GM23338 (cell line): ENCODE measurements at regions not wholly inside any gene's neighbourhood (a gene's known extent, or its start where the extent isn't known, plus 50 kb on each side); places are given as distances from the start of the nearest gene placed in this dataset.

Source experiments
- ATAC-seq: fragments of 200-7000 bp; cut with Tn5 transposase; 3 replicates; pipeline ENCODE4 v1.9.1; 2020
- DNase-seq: peaks from one replicate; pipeline ENCODE4 v3.0.0-alpha.2; 2015; ENCODE audit warnings: low spot score
- H2AFZ ChIP-seq: fragments of 200-600 bp; sonication (generic); 2 replicates; pipeline ENCODE4 v1.8.0; 2016; ENCODE audit warnings: antibody characterized with exemption, mild to moderate bottlenecking, moderate library complexity
- H3F3A ChIP-seq: fragments of 200-600 bp; sonication (generic); replicated peaks from 2 replicates; pipeline ENCODE4 v1.8.0; 2017; ENCODE audit warnings: antibody characterized with exemption, mixed run types, low read depth
- H3K27ac ChIP-seq: fragments of 200-600 bp; sonication (generic); 2 replicates; pipeline ENCODE4 v1.6.1; 2016; ENCODE audit warnings: low read depth
- H3K27me3 ChIP-seq: fragments of 200-600 bp; sonication (generic); 2 replicates; pipeline ENCODE4 v1.8.0; 2016; ENCODE audit warnings: mild to moderate bottlenecking, mixed run types, moderate library complexity; ENCODE audit not compliant: insufficient read depth
- H3K36me3 ChIP-seq: fragments of 200-600 bp; sonication (generic); 2 replicates; pipeline ENCODE4 v1.8.0; 2016; ENCODE audit warnings: mild to moderate bottlenecking; ENCODE audit not compliant: insufficient read depth
- H3K4me1 ChIP-seq: fragments of 200-600 bp; sonication (generic); 2 replicates; pipeline ENCODE4 v1.8.0; 2016; ENCODE audit warnings: mild to moderate bottlenecking, moderate library complexity; ENCODE audit not compliant: insufficient read depth
- H3K4me2 ChIP-seq: fragments of 200-600 bp; sonication (generic); 2 replicates; pipeline ENCODE4 v1.7.1; 2017; ENCODE audit warnings: mixed run types
- H3K4me3 ChIP-seq: fragments of 200-600 bp; sonication (generic); 2 replicates; pipeline ENCODE4 v1.6.1; 2016; ENCODE audit warnings: mixed run types
- H3K79me2 ChIP-seq: fragments of 200-600 bp; sonication (generic); replicated peaks from 2 replicates; pipeline ENCODE4 v1.8.0; 2017; ENCODE audit warnings: mild to moderate bottlenecking; ENCODE audit not compliant: insufficient read depth
- H3K9me2 ChIP-seq: fragments of 200-600 bp; sonication (generic); 2 replicates; pipeline ENCODE4 v1.8.0; 2017; ENCODE audit not compliant: insufficient read depth
- H4K20me1 ChIP-seq: fragments of 200-600 bp; sonication (generic); replicated peaks from 2 replicates; pipeline ENCODE4 v1.8.0; 2017; ENCODE audit warnings: mild to moderate bottlenecking; ENCODE audit not compliant: insufficient read depth
- H3K27ac Mint-ChIP-seq: 2 replicates; pipeline ENCODE4 v1.8.0; 2020; ENCODE audit warnings: inconsistent platforms, mild to moderate bottlenecking, moderate library complexity, mixed read lengths
- H3K27me3 Mint-ChIP-seq: 3 replicates; pipeline ENCODE4 v1.8.0; 2022; ENCODE audit warnings: low read depth, mild to moderate bottlenecking, moderate library complexity, mixed read lengths, inconsistent platforms; ENCODE audit not compliant: insufficient read depth, poor library complexity
- H3K36me3 Mint-ChIP-seq: 3 replicates; pipeline ENCODE4 v1.8.0; 2021; ENCODE audit warnings: low read depth, mild to moderate bottlenecking, inconsistent platforms, moderate library complexity, mixed read lengths
- H3K4me1 Mint-ChIP-seq: 3 replicates; pipeline ENCODE4 v1.8.0; 2020; ENCODE audit warnings: mild to moderate bottlenecking, inconsistent platforms, mixed read lengths
- H3K4me3 Mint-ChIP-seq: 3 replicates; pipeline ENCODE4 v1.8.0; 2021; ENCODE audit warnings: moderate library complexity, mild to moderate bottlenecking, inconsistent platforms, mixed read lengths
- H3K9me3 Mint-ChIP-seq: 3 replicates; pipeline ENCODE4 v1.8.0; 2020; ENCODE audit warnings: moderate library complexity, mild to moderate bottlenecking, inconsistent platforms, mixed read lengths
- CREB1 ChIP-seq: fragments of 250-450 bp; sonication (Bioruptor Pico); IDR thresholded peaks from 2 replicates; pipeline ENCODE4 v1.5.0; 2020; ENCODE audit warnings: low read depth, mild to moderate bottlenecking, moderate library complexity
- CTCF ChIP-seq, 2 experiments: fragments of 200-600 bp in 1 of 2; sonication (generic) in 1 of 2; conservative IDR thresholded peaks; 2 replicates each; pipeline versions ENCODE4 v1.5.1 to v1.6.1; 2016 to 2017; ENCODE audit warnings: antibody characterized with exemption in 2 of 2, low read depth in 2 of 2, mild to moderate bottlenecking in 2 of 2, moderate library complexity in 1 of 2
- ETS1 ChIP-seq: IDR thresholded peaks from 2 replicates; pipeline ENCODE4 v1.6.1; 2016; ENCODE audit warnings: antibody characterized with exemption
- EZH2 ChIP-seq: fragments of 200-600 bp; sonication (generic); IDR thresholded peaks from one replicate; pipeline ENCODE4 v1.8.0; 2017; ENCODE audit warnings: antibody characterized with exemption, mild to moderate bottlenecking, low read depth; ENCODE audit not compliant: unreplicated experiment
- EZH2phosphoT487 ChIP-seq: fragments of 200-600 bp; sonication (generic); IDR thresholded peaks from one replicate; pipeline ENCODE4 v1.8.1; 2018; ENCODE audit warnings: antibody characterized with exemption; ENCODE audit not compliant: unreplicated experiment
- JUNB ChIP-seq: IDR thresholded peaks from one replicate; pipeline ENCODE4 v1.6.1; 2016; ENCODE audit warnings: antibody characterized with exemption; ENCODE audit not compliant: unreplicated experiment
- NANOG ChIP-seq: IDR thresholded peaks from 2 replicates; pipeline ENCODE4 v1.6.1; 2016; ENCODE audit warnings: antibody characterized with exemption, borderline replicate concordance
- POLR2AphosphoS5 ChIP-seq: IDR thresholded peaks from 2 replicates; pipeline ENCODE4 v1.6.1; 2016; ENCODE audit warnings: antibody characterized with exemption, low read depth
- REST ChIP-seq: IDR thresholded peaks from one replicate; pipeline ENCODE4 v1.6.1; 2018; ENCODE audit warnings: antibody characterized with exemption; ENCODE audit not compliant: unreplicated experiment
- STAT1 ChIP-seq: IDR thresholded peaks from one replicate; pipeline ENCODE4 v1.6.1; 2016; ENCODE audit warnings: antibody characterized with exemption; ENCODE audit not compliant: unreplicated experiment
- ZNF114 ChIP-seq: fragments of 250-450 bp; sonication (Bioruptor Pico); IDR thresholded peaks from 2 replicates; pipeline ENCODE4 v1.5.0; 2020; ENCODE audit warnings: mild to moderate bottlenecking, moderate library complexity
- ZNF331 ChIP-seq: fragments of 250-450 bp; sonication (Bioruptor Pico); IDR thresholded peaks from 2 replicates; pipeline ENCODE4 v1.5.0; 2020; ENCODE audit warnings: low read depth, mild to moderate bottlenecking, moderate library complexity
- ZNF462 ChIP-seq: fragments of 250-450 bp; sonication (Bioruptor Pico); IDR thresholded peaks from 2 replicates; pipeline ENCODE4 v1.5.0; 2020; ENCODE audit warnings: mild to moderate bottlenecking, moderate library complexity

GRCh38 chr9:79242489-79242888, 329.3 kb upstream of the TLE4 start:
- no peaks in the 10 kb centered on the region for H4K20me1 ChIP-seq

More at GRCh38 chr9:79242489-79242888, 329.3 kb upstream of the TLE4 start:
- H2AFZ ChIP-seq = no peak overlapping the region
- no peaks in the 10 kb centered on the region for H3K79me2 ChIP-seq
- DNase-seq (no peak), ATAC-seq (no peak)
- H3K4me2 ChIP-seq = no peak overlapping the region
- no peaks in the 10 kb centered on the region for H3K9me2 ChIP-seq
- TF ChIP-seq NANOG = no peak
- no peak for TF ChIP-seq STAT1
- no peak for TF ChIP-seq ZNF114 (CRISPR knock-in tag)
- no peak for TF ChIP-seq ETS1
- no peak for TF ChIP-seq ZNF462 (CRISPR knock-in tag)
- TF ChIP-seq CREB1 (CRISPR knock-in tag) = no peak
- no peak for TF ChIP-seq POLR2AphosphoS5
- no peak for TF ChIP-seq REST
- TF ChIP-seq EZH2 = no peak
- no peak for TF ChIP-seq EZH2phosphoT487
- TF ChIP-seq CTCF (conservative IDR thresholded peaks at IDR 0.05; ENCODE audit: low read depth in 2 of 2) = no peak
- no peak for TF ChIP-seq ZNF331
- TF ChIP-seq JUNB = no peak
- H3K27ac ChIP-seq = no peak overlapping the region
- Mint-ChIP-seq H3K9me3 (no peaks in the 10 kb centered on the region), H3K4me3 (no peak overlapping the region), H3K36me3 (no peaks in the 10 kb centered on the region), H3K27ac (no peak overlapping the region), H3K27me3 (no peaks in the 10 kb centered on the region), H3K4me1 (peaks cover 58% of the 10 kb centered on the region)
- no peaks in the 10 kb centered on the region for H3K36me3 ChIP-seq
- H3K27me3 ChIP-seq = no peaks in the 10 kb centered on the region
- no peak overlapping the region for H3K4me3 ChIP-seq
- no peaks in the 10 kb centered on the region for H3F3A ChIP-seq
- H3K4me1 ChIP-seq = peaks cover 47% of the 10 kb centered on the region
